ENCODE measurements at regions not wholly inside any gene's neighbourhood (a gene's known extent, or its start where the extent isn't known, plus 50 kb on each side); places are given as distances from the start of the nearest gene placed in this dataset.
"Not testable (repeated sequence)": the region's sequence is repeated elsewhere in the genome, so short reads cannot be mapped to it uniquely, and the experiment has no call there.

GRCh38 chr5:129163810-129164378 lies 69.3 kb downstream of the ISOC1 start:
- FAIRE-seq: no peak

GRCh38 chr5:129170050-129170449 lies 75.5 kb downstream of the ISOC1 start:
- no peak for FAIRE-seq

GRCh38 chr5:129171194-129171944 lies 76.8 kb downstream of the ISOC1 start:
- FAIRE-seq: no peak

- FAIRE-seq: no peak
Measured at GRCh38 chr5:129172580-129172979, 78.0 kb downstream of the ISOC1 start.

- no peak for FAIRE-seq
Measured at GRCh38 chr5:129173771-129174170, 79.2 kb downstream of the ISOC1 start.

GRCh38 chr5:129174480-129174879 lies 79.9 kb downstream of the ISOC1 start:
- FAIRE-seq: no peak

GRCh38 chr5:129177451-129177850 lies 82.9 kb downstream of the ISOC1 start:
- FAIRE-seq: no peak

- no peak for FAIRE-seq
Measured at GRCh38 chr5:129199308-129199707, 104.8 kb downstream of the ISOC1 start.

GRCh38 chr5:129204525-129204924 lies 110.0 kb downstream of the ISOC1 start:
- no peak for FAIRE-seq

- FAIRE-seq: no peak
Measured at GRCh38 chr5:129216001-129216400, 121.5 kb downstream of the ISOC1 start.

GRCh38 chr5:129217179-129217578 lies 122.6 kb downstream of the ISOC1 start:
- no peak for FAIRE-seq

GRCh38 chr5:129223178-129223577 lies 128.6 kb downstream of the ISOC1 start:
- FAIRE-seq: no peak

GRCh38 chr5:129228577-129228976 lies 134.0 kb downstream of the ISOC1 start:
- FAIRE-seq: no peak

- no peak for FAIRE-seq
Measured at GRCh38 chr5:129241755-129242154, 147.2 kb downstream of the ISOC1 start.

GRCh38 chr5:129243039-129243438 lies 148.5 kb downstream of the ISOC1 start:
- no peak for FAIRE-seq

- FAIRE-seq: no peak
Measured at GRCh38 chr5:129244478-129244877, 149.9 kb downstream of the ISOC1 start.

GRCh38 chr5:129245489-129245888 lies 150.9 kb downstream of the ISOC1 start:
- FAIRE-seq: no peak

- FAIRE-seq: no peak
Measured at GRCh38 chr5:129246088-129246487, 151.5 kb downstream of the ISOC1 start.

GRCh38 chr5:129249886-129250285 lies 155.3 kb downstream of the ISOC1 start:
- no peak for FAIRE-seq

GRCh38 chr5:129271308-129271707 lies 176.8 kb downstream of the ISOC1 start:
- no peak for FAIRE-seq

GRCh38 chr5:129284010-129284409 lies 176.1 kb upstream of the ADAMTS19 start:
- FAIRE-seq: peak; percentile 95

GRCh38 chr5:129294216-129294615 lies 165.9 kb upstream of the ADAMTS19 start:
- FAIRE-seq: not testable (repeated sequence)

- FAIRE-seq: no peak
Measured at GRCh38 chr5:129306725-129307124, 153.4 kb upstream of the ADAMTS19 start.

- FAIRE-seq: no peak
Measured at GRCh38 chr5:129322968-129323367, 137.1 kb upstream of the ADAMTS19 start.

GRCh38 chr5:129341306-129341705 lies 118.8 kb upstream of the ADAMTS19 start:
- no peak for FAIRE-seq
